GM12874 (cell line): ENCODE measurements at regions not wholly inside any gene's neighbourhood (a gene's known extent, or its start where the extent isn't known, plus 50 kb on each side); places are given as distances from the start of the nearest gene placed in this dataset.

Experiments used
- TF ChIP-seq, protein P1 (sequence below): IDR thresholded peaks from 2 replicates; pipeline ENCODE4 v1.5.1; 2011; ENCODE audit warnings: low read depth, mild to moderate bottlenecking, control low read depth, low read length, moderate library complexity; ENCODE audit not compliant: insufficient read depth

DNA sequence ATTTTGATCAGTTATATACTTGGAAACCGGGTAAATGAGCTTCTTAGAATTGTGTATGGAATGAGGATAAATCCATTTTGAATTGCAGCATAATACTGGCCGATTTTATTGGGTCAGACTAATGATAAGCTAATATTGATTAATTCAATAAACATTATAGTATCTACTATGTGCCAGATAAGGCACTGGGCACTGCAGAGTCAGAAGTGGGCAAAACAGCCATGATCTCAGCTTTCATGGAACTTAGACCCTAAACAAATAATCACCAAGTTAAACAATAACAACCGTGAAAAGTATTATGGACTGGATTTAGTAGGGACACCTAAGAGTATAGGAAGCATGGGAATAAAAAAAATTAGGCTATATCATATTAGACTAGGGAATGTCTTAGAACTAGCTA is 297.0 kb upstream of the PKDCC start:
- TF ChIP-seq, protein P1, sequence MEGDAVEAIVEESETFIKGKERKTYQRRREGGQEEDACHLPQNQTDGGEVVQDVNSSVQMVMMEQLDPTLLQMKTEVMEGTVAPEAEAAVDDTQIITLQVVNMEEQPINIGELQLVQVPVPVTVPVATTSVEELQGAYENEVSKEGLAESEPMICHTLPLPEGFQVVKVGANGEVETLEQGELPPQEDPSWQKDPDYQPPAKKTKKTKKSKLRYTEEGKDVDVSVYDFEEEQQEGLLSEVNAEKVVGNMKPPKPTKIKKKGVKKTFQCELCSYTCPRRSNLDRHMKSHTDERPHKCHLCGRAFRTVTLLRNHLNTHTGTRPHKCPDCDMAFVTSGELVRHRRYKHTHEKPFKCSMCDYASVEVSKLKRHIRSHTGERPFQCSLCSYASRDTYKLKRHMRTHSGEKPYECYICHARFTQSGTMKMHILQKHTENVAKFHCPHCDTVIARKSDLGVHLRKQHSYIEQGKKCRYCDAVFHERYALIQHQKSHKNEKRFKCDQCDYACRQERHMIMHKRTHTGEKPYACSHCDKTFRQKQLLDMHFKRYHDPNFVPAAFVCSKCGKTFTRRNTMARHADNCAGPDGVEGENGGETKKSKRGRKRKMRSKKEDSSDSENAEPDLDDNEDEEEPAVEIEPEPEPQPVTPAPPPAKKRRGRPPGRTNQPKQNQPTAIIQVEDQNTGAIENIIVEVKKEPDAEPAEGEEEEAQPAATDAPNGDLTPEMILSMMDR: no peak

DNA sequence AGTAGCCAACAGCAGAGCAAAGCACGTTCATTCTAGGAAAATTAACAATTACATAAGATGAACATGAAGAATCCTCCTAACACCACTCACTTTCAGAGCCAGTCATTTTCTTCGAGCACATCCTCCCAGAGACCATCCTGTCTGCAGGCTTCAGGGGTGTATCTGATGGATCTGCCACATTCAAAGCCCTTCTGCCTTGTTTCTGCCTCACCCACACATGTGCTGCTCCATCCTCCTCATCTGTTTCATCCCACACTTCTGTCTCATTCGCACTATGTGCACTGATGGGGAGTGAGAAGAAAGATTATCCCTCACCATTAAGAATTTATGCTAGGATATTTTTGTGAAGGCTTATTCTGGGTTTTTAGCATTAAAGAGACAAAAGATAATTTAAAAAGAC is 287.9 kb upstream of the PKDCC start:
- TF ChIP-seq, protein P1: no peak

DNA sequence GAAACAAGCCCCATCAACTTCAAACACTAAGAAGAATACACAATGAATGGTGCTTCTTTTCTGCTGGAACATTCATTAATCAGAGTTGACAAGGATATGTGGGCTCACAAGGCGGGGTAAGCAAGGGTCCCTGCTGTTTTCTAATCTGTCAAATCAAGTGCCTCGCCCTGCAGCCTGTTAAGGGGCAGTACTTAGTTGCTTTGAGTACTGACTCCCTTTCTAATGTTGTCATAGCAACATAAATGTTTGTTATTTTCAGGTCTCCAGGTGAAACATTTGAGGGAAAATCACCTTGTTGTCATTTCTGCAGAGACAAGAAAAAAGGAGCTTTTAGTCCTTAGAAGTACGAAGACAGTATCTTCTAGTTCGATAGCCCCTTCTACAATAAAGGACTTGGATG is 284.7 kb upstream of the PKDCC start:
- TF ChIP-seq, protein P1: no peak

DNA sequence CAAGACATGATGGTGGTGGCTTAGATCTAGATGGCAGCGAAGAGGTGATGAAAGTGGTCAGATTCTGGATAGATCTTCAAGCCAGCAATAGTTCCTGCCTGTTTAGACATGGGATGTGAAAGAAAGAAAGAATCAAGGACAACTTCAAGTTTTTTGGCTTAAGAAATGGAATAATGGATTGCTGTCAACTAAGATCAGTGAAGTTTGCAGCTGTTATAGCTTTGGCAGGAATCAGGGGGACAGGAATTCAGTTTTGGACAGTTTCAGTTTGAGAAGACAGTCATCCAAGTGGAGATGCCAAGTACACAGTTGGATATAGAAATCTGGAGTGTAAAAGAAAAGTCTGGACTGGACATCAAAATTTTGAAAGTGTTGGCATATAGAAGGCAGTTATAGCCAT is 283.7 kb upstream of the PKDCC start:
- TF ChIP-seq, protein P1: no peak

DNA sequence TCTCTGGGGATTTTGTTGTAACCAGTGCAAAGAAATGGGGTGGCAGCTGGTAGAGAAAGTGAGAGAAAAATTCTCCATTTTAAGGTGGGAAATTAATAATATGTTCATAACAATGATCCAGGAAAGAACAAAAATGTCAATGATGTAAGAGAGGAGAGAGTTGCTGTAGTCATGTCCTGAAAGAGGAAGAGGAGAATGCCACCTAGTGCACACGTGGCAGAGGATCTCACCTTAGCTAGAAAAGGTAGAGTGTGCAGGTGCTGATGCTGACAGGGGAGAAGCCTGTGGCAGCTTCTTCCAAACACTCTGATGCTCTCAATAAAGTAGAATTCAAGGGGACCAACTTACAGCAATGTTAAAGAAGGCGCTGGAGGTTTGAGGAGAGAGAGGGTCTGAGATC is 282.9 kb upstream of the PKDCC start:
- TF ChIP-seq, protein P1: no peak

DNA sequence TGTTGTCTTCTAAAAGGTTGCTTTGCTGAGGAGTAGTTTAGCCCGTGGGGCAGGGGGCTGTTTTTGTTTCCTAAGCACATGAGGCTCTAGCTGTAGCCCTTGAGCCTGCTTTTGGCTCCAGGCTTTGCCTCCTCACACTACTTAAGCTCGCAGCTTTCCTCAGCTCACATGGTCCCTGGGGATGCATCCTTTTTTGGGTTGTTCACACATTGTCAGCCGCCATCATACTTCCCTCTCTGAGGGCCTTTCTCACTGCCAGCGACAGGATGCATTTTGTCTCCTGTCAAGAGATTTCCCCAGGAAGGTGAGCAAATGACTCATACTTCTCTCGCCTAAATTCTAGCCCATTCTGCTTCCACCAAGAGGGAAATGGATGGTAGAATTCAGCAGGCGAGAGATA is 279.5 kb upstream of the PKDCC start:
- TF ChIP-seq, protein P1: no peak

DNA sequence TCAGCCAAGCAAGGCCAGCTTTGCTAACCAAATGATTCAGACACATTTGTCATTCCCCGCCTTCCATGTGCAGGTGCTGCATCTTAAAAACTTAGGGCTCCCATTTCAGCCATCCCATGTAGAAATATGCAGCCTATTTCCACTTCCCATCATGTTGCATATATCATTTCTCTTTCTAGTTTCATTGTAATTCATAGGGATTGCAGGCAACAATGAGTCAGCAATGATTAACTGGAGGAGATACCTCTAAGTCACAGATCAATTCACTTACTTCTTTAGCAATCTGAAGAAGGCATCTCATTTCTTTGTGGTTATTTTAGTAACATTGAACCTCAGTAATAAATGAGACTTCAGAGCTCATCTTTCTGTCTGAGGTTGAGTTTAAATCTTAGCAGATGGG is 276.1 kb upstream of the PKDCC start:
- TF ChIP-seq, protein P1: no peak

DNA sequence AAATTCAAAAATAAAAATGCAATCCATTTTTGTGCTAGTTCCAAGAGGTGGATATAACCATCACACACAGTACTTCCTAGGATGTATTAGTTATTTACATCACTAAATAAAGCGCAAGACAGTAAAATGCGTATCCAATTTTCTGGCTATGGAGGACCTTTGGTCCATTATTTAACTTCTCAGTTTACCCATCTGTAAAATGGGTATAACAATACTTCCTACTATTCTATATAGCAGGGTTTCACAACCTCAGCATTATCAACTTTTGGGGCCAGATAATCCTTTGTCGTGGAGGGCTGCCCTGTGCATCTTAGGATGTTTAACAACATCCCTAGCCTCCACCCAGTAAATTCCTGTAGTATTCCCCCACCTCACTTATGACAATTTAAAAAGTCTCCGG is 275.1 kb upstream of the PKDCC start:
- TF ChIP-seq, protein P1: no peak
